DMS 273 (cell line): ENCODE measurements at regions not wholly inside any gene's neighbourhood (a gene's known extent, or its start where the extent isn't known, plus 50 kb on each side); places are given as distances from the start of the nearest gene placed in this dataset.

ENCODE experiments used
- DNase-seq: peaks from one replicate; lab custom pipeline; 2025; ENCODE audit not compliant: unreplicated experiment; lab: John Stamatoyannopoulos, UW

GRCh38 chr10:44845361-44846175 lies 65.6 kb upstream of the TMEM72 start:
- DNase-seq: no peak

- no peak for DNase-seq
Observed at GRCh38 chr10:44847110-44847509, 64.0 kb upstream of the TMEM72 start.

- DNase-seq: no peak
Observed at GRCh38 chr10:44848211-44848610, 62.9 kb upstream of the TMEM72 start.

GRCh38 chr10:44849936-44850335 lies 61.2 kb upstream of the TMEM72 start:
- no peak for DNase-seq

- DNase-seq: no peak
Observed at GRCh38 chr10:44850356-44850934, 60.7 kb upstream of the TMEM72 start.

- DNase-seq: no peak
Observed at GRCh38 chr10:44851413-44851812, 59.7 kb upstream of the TMEM72 start.

GRCh38 chr10:44851881-44852280 lies 59.3 kb upstream of the TMEM72 start:
- DNase-seq: no peak

- peak; percentile 27 for DNase-seq
Observed at GRCh38 chr10:44853148-44853734, 57.9 kb upstream of the TMEM72 start.

GRCh38 chr10:44853796-44854195 lies 57.3 kb upstream of the TMEM72 start:
- DNase-seq: no peak

GRCh38 chr10:44854693-44855350 lies 56.3 kb upstream of the TMEM72 start:
- DNase-seq: no peak

- no peak for DNase-seq
Observed at GRCh38 chr10:44856696-44857095, 54.4 kb upstream of the TMEM72 start.

GRCh38 chr10:44857363-44858016 lies 53.6 kb upstream of the TMEM72 start:
- DNase-seq: peak; percentile 79

- no peak for DNase-seq
Observed at GRCh38 chr10:44858017-44858371, 53.1 kb upstream of the TMEM72 start.

GRCh38 chr10:44858988-44859387 lies 52.1 kb upstream of the TMEM72 start:
- no peak for DNase-seq

GRCh38 chr10:44859546-44860285 lies 51.4 kb upstream of the TMEM72 start:
- no peak for DNase-seq

GRCh38 chr10:44860811-44861736 lies 50.1 kb upstream of the TMEM72 start:
- no peak for DNase-seq
